Tongue (tissue), 1 donor: ENCODE measurements at regions not wholly inside any gene's neighbourhood (a gene's known extent, or its start where the extent isn't known, plus 50 kb on each side); places are given as distances from the start of the nearest gene placed in this dataset.
A peak's percentile ranks its signal among the peaks of the same experiment; 100 is the strongest.

Experiments
- DNase-seq: peaks from one replicate; pipeline ENCODE4 v3.0.0-alpha.2; 2015

DNA sequence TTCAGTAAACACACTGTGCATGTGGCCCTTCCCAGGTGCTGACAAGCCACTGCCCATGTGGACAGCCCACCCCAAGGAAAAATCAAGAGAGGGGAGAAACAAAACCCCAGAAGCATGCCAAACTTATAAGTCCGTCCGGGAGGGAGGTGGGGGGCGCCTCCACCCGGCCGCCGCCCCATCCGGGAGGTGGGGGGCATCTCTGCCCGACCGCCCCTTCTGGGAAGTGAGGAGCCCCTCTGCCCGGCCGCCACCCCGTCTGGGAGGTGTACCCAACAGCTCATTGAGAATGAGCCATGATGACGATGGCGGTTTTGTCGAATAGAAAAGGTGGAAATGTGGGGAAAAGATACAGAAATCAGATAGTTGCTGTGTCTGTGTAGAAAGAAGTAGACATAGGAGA is 53.8 kb upstream of the C2CD4B start:
- no peak for DNase-seq

DNA sequence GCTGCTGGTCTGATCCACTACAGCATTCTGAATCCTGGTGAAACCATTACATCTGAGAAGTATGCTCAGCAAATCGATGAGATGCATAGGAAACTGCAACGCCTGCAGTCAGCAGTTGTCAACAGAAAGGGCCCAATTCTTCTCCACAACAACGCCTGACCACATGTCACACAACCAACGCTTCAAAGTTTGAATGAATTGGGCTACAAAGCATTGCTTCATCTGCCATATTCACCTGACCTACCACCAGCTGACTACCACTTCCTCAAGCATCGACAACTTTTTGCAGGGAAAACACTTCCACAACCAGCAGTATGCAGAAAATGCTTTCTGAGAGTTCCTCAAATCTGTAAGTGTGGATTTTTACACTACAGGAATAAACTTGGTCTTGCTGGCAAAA is 54.7 kb upstream of the C2CD4B start:
- DNase-seq: no peak

- DNase-seq: no peak
Observed at GRCh38 chr15:62223020-62223419, 57.9 kb upstream of the C2CD4B start.

DNA sequence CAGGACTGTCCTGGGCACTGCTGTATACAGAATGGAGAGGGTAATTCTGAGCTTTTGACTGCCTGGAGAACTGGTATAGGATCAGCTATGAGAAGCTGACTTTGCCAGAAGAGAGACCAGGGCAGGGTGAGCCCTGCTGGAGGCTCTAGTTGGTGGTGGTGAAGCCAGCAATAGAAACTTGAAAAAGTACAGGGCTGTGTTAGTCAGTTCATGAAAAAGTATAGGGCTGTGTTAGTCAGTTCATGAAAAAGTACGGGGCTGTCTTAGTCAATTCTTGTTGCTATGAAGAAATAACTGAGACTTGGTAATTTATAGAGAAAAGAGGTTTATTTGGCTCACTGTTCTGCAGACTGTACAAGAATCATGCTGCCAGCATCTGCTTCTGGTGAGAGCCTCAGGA is 63.5 kb upstream of the C2CD4B start:
- DNase-seq: no peak

- DNase-seq: peak; percentile 73
Observed at GRCh38 chr15:62231856-62232255, 66.8 kb upstream of the C2CD4B start.

DNA sequence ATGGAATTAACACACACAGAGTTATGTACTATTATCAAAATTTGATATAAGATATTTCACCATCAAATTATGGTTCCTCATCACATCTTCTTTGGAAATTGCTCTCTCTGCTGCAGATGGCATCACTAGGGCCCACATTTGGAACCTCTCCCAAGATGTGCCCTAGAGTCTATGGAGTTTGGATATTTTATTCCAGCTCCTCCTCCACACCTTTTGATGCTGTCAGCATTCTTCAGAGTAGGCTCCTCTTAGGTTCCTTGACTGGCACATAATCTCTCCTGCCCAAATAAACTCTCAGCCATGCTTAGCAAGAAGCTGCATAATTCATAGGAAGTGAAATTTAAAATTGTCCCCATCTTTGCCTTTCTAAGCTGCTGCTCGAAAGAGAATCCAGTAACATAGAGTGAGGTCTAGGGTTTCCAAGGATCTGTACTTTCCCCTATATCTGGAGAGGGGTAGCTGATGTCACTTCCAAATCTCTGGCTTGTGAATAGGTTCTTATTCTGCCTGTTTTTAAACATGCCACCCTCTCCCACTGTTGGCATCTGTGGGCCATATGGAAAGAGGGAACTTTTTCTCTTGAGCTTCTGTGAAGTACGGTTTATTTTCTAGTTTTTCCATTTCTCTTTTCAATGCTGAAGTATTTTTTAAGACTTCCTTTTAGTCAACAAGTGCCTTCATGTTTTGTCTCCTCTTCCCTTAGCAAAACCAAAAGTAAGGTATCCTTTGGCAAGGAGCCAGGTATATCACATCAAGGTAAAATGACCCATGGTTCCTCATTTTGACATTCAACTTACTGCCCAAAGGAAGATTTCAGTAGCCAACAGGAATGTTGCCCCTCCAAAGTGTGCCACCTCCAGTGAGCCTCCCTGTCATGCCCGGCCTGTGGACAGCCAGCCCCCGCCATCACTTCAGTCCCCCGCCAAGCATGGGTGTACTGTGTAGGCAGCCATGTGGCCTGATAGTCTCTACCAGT is 75.3 kb upstream of the C2CD4B start:
- DNase-seq: no peak

DNA sequence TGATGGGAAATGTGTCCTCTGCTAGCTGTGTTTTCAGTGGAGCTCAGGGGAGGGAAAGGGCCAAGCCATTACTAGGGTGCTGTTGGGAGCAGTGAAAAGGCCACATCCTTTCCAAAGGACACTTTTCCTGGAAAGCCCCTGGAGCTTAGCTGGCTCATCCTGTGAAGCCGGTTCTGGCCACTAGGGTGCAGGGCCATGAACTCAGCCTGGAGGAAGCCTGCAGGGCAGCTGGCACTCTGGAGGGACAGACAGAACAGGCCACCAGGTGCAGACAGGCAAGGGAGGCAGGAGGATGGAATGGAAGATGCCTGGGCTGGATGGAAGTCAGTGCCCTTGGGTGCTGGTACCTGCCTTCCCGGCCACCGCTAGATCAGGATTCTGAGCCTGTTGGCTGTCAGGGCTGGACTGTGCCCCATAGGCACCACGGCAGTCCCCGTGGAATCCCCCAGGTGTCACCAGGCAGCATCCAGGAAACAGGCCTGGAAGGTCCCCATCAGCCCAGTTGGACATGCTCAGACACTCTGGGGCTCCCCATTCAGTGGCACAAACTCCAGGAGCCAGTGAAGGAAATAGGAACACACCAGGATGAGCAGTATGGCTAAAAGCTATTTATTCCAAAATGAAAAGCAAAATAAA is 76.2 kb upstream of the C2CD4B start:
- no peak for DNase-seq

- DNase-seq: no peak
Observed at GRCh38 chr15:62242999-62243398, 77.9 kb upstream of the C2CD4B start.

- no peak for DNase-seq
Observed at GRCh38 chr15:62244762-62245161, 79.7 kb upstream of the C2CD4B start.

GRCh38 chr15:62248277-62248984 is 83.3 kb upstream of the C2CD4B start:
- no peak for DNase-seq

- peak; percentile 18 for DNase-seq
Observed at GRCh38 chr15:62249501-62249900, 84.4 kb upstream of the C2CD4B start.

- DNase-seq: no peak
Observed at GRCh38 chr15:62250186-62250585, 85.1 kb upstream of the C2CD4B start.

DNA sequence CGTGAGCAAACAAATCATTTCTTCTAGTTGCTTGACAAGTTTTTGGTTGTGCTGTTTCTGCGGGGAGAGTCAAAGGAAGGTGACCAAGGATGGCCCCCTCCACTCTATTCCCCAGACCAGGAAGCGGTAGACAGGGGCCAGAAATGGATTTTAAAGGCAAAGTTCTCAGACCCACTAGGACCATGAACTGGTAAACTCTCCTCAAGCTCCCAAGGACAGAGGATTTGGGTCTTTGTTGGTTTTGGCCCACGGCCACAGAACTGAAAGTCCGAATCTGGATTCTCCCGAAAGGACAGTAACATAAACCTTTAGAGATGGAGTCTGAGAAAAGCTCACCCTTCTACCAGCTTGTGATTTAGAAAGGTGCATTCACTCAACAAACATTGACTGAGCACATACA is 85.9 kb upstream of the C2CD4B start:
- no peak for DNase-seq

GRCh38 chr15:62253294-62253693 is 88.2 kb upstream of the C2CD4B start:
- DNase-seq: no peak

DNA sequence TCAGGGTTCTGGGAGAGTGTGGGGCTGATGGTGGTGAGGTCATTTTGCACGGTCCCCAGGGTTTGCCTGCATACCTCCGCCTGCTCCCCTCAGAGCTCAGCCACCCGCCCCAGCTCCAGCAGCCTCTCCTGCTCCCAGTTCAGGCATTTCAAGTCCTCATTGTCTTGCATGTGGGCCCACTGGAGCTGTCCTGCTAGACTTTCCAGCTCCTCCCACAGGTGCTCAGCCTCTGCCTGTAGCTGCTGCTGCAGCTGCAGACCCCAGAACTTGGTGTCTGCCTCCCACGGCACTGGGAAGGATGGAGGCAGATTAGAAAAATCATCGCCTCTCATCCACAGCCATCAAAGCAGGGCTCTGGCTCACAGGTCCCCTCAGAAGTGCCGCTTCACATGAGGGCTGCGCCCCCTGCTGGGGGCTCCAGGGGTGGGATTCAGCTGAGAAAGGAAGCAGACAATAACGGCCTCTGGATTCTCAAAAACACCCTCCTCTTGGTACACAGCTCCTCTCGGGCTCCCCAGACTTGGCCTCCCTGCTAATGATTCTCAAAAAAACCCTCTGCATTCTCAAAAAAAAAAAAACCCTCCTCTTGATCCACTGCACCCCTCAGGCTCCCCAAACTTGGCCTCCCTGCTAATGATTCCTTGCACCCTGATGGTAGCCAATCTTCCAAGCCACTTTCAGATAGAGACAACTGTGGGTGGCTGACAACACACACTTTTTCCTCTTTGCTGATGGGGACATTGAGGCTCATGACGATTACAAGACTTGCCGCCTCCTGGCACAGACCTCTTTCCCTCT is 89.3 kb upstream of the C2CD4B start:
- DNase-seq: peak; percentile 84

DNA sequence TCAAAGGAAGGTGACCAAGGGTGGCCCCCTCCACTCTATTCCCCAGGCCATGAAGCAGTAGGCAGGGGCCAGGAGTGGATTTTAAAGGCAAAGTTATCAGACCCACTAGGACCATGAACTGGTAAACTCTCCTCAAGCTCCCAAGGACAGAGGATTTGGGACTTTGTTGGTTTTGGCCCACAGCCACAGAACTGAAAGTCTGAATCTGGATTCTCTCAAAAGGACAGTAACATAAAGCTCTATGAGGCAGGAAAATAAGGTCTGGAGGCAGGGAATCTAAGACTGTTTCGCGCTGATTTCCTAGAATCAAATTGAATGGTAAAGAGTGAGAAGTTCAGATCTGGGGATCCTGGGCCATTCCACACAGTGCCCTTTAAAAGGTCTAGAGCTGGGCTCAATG is 91.3 kb upstream of the C2CD4B start:
- peak; percentile 35 for DNase-seq

- no peak for DNase-seq
Observed at GRCh38 chr15:62257996-62258521, 93.0 kb upstream of the C2CD4B start.

DNA sequence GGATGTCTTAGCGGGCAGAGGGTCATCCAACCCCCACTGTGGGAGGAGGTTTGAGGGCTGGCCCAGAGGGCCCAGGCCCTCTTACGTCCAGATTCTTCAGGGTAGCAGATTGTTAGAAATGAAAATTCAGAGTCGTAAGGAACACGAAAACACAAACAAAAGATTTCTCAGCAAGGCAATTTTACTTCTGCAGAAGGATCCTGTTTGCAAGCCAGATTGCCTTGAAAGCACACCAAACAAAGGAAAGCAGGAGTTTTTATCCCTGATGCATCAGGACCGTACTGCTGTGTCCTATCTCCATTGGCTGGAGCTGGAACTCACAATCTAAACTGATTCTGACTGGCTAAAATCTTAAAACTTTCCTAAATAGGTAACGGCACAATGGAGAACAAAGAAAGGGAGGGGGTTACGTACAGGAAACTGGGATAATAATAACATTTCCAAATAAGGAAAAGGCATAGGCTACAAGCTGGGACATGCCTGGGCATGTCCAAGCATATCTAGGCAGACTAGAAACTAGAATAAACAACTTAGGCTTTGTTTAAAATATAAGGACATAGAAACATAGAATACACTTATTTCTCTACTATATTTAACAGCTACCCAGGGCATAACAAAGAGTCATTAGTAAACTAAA is 97.3 kb upstream of the C2CD4B start:
- DNase-seq: no peak

DNA sequence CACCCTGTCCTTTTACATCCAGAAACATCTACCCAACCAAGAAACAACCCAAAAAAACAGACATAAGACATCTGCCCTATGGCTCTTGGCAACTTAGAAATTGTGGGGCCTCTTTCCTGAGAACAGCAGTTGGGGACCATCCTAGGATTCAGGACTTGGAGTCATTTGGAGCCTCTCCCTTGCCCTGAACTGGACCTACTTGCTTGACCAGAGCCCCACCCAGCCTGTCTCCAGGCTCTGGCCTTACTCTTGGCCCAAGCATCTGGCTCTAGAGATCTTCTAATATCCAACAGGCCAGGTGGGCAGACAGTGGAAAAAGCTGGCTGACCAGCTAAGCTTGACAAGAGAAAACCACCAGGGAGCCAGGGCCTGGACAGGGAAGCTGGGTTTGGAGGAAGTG is 99.1 kb upstream of the C2CD4B start:
- DNase-seq: no peak

- DNase-seq: no peak
Observed at GRCh38 chr15:62269504-62269903, 104.4 kb upstream of the C2CD4B start.

GRCh38 chr15:62270216-62270921 is 105.3 kb upstream of the C2CD4B start:
- DNase-seq: no peak
